Keratinocyte (primary cell): ENCODE measurements at regions not wholly inside any gene's neighbourhood (a gene's known extent, or its start where the extent isn't known, plus 50 kb on each side); places are given as distances from the start of the nearest gene placed in this dataset.

Source experiments
- DNase-seq: peaks from one replicate; pipeline ENCODE4 v3.0.0-alpha.2; 2011; ENCODE audit warnings: low read depth, missing footprints, low spot score
- FAIRE-seq: peaks from 2 replicates; lab custom pipeline; 2011; peaks lifted over from hg19 to GRCh38; lab: Jason Lieb, UNC
- H2AFZ ChIP-seq: 2 replicates; pipeline ENCODE4 v1.6.0; 2012; ENCODE audit warnings: low read length, control low read depth, inconsistent platforms; ENCODE audit not compliant: control insufficient read depth
- H3K27ac ChIP-seq: 2 replicates; pipeline ENCODE4 v1.5.1; 2011; ENCODE audit warnings: low read length; ENCODE audit not compliant: control insufficient read depth, insufficient read depth
- H3K27me3 ChIP-seq: 3 replicates; pipeline ENCODE4 v1.6.0; 2011; ENCODE audit warnings: low read length; ENCODE audit not compliant: control insufficient read depth, insufficient read depth; ENCODE audit errors: extremely low read depth
- H3K36me3 ChIP-seq, 2 experiments: 2 replicates in 1 of 2; 3 replicates in 1 of 2; pipeline ENCODE4 v1.5.1; 2011; ENCODE audit warnings: low read length in 2 of 2, mild to moderate bottlenecking in 1 of 2; ENCODE audit not compliant: control insufficient read depth in 2 of 2, insufficient read depth in 2 of 2; ENCODE audit errors: extremely low read depth in 1 of 2
- H3K4me1 ChIP-seq: 3 replicates; pipeline ENCODE4 v1.5.1; 2011; ENCODE audit warnings: low read length; ENCODE audit not compliant: control insufficient read depth, insufficient read depth; ENCODE audit errors: extremely low read depth
- H3K4me2 ChIP-seq: 3 replicates; pipeline ENCODE4 v1.6.0; 2011; ENCODE audit warnings: low read depth, low read length; ENCODE audit not compliant: control insufficient read depth, insufficient read depth; ENCODE audit errors: extremely low read depth
- H3K4me3 ChIP-seq, 3 experiments: fragments of 200-600 bp in 1 of 3; sonication (generic) in 1 of 3; 2 replicates in 2 of 3; 3 replicates in 1 of 3; pipeline ENCODE4 v1.5.1; 2011 to 2016; ENCODE audit warnings: low read length in 3 of 3, mild to moderate bottlenecking in 3 of 3, control low read depth in 2 of 3, inconsistent platforms in 1 of 3, low read depth in 1 of 3, mixed read lengths in 1 of 3, mixed run types in 1 of 3, moderate library complexity in 1 of 3; ENCODE audit not compliant: control insufficient read depth in 2 of 3, insufficient read depth in 2 of 3; ENCODE audit errors: extremely low read depth in 1 of 3
- H3K79me2 ChIP-seq: 2 replicates; pipeline ENCODE4 v1.6.0; 2012; ENCODE audit warnings: low read length; ENCODE audit not compliant: control insufficient read depth, insufficient read depth
- H3K9ac ChIP-seq: 3 replicates; pipeline ENCODE4 v1.6.0; 2011; ENCODE audit warnings: low read length; ENCODE audit not compliant: control insufficient read depth, insufficient read depth; ENCODE audit errors: extremely low read depth
- H3K9me1 ChIP-seq: 3 replicates; pipeline ENCODE4 v1.6.0; 2011; ENCODE audit warnings: low read length; ENCODE audit not compliant: control insufficient read depth, insufficient read depth; ENCODE audit errors: extremely low read depth
- H3K9me3 ChIP-seq: 2 replicates; pipeline ENCODE4 v1.5.1; 2012; ENCODE audit warnings: low read depth, low read length; ENCODE audit not compliant: control insufficient read depth
- H4K20me1 ChIP-seq: 3 replicates; pipeline ENCODE4 v1.6.0; 2011; ENCODE audit warnings: low read length; ENCODE audit not compliant: control insufficient read depth, insufficient read depth; ENCODE audit errors: extremely low read depth
- EZH2 ChIP-seq: IDR thresholded peaks from one replicate; pipeline ENCODE4 v1.6.1; 2012; ENCODE audit warnings: inconsistent platforms, mild to moderate bottlenecking, low read length, moderate library complexity
- dilution Hi-C: fragments of 300-500 bp; cut with MboI; formaldehyde crosslinking; loops from one replicate; pipeline ENCODE4 v1.7.0; 2020; ENCODE audit warnings: low sequenced_read_pairs; ENCODE audit not compliant: extremely low pct_ligation_motif_present
- TF ChIP-seq, protein P1 (sequence below), 3 experiments: IDR thresholded peaks in 1 of 3; conservative IDR thresholded peaks in 1 of 3; optimal IDR thresholded peaks in 1 of 3; 2 replicates in 2 of 3; 3 replicates in 1 of 3; pipeline versions ENCODE3 to v1.5.1; 2011; ENCODE audit warnings: low read length in 3 of 3, mild to moderate bottlenecking in 3 of 3, moderate library complexity in 2 of 3, control low read depth in 1 of 3, inconsistent platforms in 1 of 3; ENCODE audit not compliant: insufficient read depth in 2 of 3; ENCODE audit errors: extremely low read depth in 1 of 3

DNA sequence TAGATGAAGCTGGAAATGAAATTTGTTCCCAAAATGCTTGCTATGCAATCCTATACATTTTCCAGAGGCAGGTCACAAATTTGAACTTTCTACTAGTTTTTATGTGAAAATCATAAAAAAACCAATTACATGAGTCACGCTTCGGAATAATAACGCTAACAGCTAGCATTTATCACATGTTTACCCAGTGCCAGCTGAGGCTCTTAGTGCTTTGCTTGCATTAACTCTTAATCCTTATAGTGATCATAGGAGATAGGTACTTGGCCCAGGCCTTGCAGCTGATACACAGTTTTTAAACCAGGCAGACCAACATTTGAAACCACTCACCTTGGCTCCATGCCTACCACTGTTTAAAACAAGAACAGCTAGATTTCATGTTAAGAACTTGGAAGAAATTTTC, 131.8 kb upstream of the RAG2 start:
- H3K27ac ChIP-seq, result no peak overlapping the region
- no peak overlapping the region for H2AFZ ChIP-seq
- FAIRE-seq (no peak), DNase-seq (no peak)
- H3K4me1 ChIP-seq, result no peaks in the 10 kb centered on the region
- H3K27me3 ChIP-seq, result no peaks in the 10 kb centered on the region
- no peaks in the 10 kb centered on the region for H3K79me2 ChIP-seq
- TF ChIP-seq EZH2, result no peak
- TF ChIP-seq, protein P1, sequence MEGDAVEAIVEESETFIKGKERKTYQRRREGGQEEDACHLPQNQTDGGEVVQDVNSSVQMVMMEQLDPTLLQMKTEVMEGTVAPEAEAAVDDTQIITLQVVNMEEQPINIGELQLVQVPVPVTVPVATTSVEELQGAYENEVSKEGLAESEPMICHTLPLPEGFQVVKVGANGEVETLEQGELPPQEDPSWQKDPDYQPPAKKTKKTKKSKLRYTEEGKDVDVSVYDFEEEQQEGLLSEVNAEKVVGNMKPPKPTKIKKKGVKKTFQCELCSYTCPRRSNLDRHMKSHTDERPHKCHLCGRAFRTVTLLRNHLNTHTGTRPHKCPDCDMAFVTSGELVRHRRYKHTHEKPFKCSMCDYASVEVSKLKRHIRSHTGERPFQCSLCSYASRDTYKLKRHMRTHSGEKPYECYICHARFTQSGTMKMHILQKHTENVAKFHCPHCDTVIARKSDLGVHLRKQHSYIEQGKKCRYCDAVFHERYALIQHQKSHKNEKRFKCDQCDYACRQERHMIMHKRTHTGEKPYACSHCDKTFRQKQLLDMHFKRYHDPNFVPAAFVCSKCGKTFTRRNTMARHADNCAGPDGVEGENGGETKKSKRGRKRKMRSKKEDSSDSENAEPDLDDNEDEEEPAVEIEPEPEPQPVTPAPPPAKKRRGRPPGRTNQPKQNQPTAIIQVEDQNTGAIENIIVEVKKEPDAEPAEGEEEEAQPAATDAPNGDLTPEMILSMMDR (optimal IDR thresholded peaks at IDR 0.05 in 1 of 3, IDR thresholded peaks at IDR 0.05 in 1 of 3, conservative IDR thresholded peaks at IDR 0.05 in 1 of 3; ENCODE audit: extremely low read depth in 1 of 3, insufficient read depth in 2 of 3, low read length in 3 of 3), result no peak
- no peaks in the 10 kb centered on the region for H3K9me1 ChIP-seq
- no peaks in the 10 kb centered on the region for H4K20me1 ChIP-seq
- H3K9me3 ChIP-seq, result no peaks in the 10 kb centered on the region
- H3K36me3 ChIP-seq, result no peaks in the 10 kb centered on the region
- H3K9ac ChIP-seq, result no peak overlapping the region
- dilution Hi-C loops, result no loop called here
- no peak overlapping the region for H3K4me3 ChIP-seq
- H3K4me2 ChIP-seq, result no peak overlapping the region

DNA sequence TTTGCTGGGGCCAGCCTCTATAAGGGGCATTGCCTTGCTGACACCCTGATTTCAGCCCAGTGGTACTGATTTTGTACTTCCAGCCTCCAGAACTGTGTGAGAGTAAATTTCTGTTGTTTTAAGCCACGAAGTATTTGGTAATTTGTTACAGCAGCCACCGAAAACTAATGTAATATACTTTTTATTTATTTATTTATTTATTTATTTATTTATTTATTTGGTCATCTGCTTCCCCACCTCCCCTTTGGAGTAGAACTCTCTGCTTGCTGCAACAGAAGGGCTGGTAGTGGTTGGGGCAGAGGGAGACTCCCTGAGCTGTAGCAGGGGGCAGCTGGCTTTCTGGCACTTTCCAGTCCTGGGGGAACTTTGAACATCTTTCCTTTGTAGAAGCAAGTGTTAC, 128.4 kb upstream of the RAG2 start:
- H4K20me1 ChIP-seq, result no peaks in the 10 kb centered on the region
- no peak overlapping the region for H3K4me2 ChIP-seq
- H3K9me3 ChIP-seq, result no peaks in the 10 kb centered on the region
- no peak for FAIRE-seq
- dilution Hi-C loops, result no loop called here
- H3K27me3 ChIP-seq, result no peaks in the 10 kb centered on the region
- no peak overlapping the region for H2AFZ ChIP-seq
- TF ChIP-seq, protein P1 (optimal IDR thresholded peaks at IDR 0.05 in 1 of 3, IDR thresholded peaks at IDR 0.05 in 1 of 3, conservative IDR thresholded peaks at IDR 0.05 in 1 of 3; ENCODE audit: extremely low read depth in 1 of 3, insufficient read depth in 2 of 3, low read length in 3 of 3), result no peak
- no peak for TF ChIP-seq EZH2
- no peaks in the 10 kb centered on the region for H3K79me2 ChIP-seq
- no peak overlapping the region for H3K9ac ChIP-seq
- H3K36me3 ChIP-seq, result no peaks in the 10 kb centered on the region
- no peaks in the 10 kb centered on the region for H3K4me1 ChIP-seq
- H3K27ac ChIP-seq, result no peak overlapping the region
- H3K9me1 ChIP-seq, result no peaks in the 10 kb centered on the region
- no peak for DNase-seq
- H3K4me3 ChIP-seq, result no peak overlapping the region
